T follicular helper cell (primary cell): ENCODE measurements at regions not wholly inside any gene's neighbourhood (a gene's known extent, or its start where the extent isn't known, plus 50 kb on each side); places are given as distances from the start of the nearest gene placed in this dataset.
"Not testable (repeated sequence)": the region's sequence is repeated elsewhere in the genome, so short reads cannot be mapped to it uniquely, and the experiment has no call there.

Experiments used
- DNase-seq: peaks from one replicate; pipeline ENCODE4 v3.0.0-alpha.2; 2020; ENCODE audit warnings: low read depth

- not testable (repeated sequence) for DNase-seq
Observed at GRCh38 chrX:124181515-124181914, 150.9 kb upstream of the TEX13D start.

- no peak for DNase-seq
Observed at GRCh38 chrX:124190440-124190839, 142.0 kb upstream of the TEX13D start.

GRCh38 chrX:124194199-124194598 is 138.3 kb upstream of the TEX13D start:
- no peak for DNase-seq

- DNase-seq, result no peak
Observed at GRCh38 chrX:124194901-124195300, 137.6 kb upstream of the TEX13D start.

- no peak for DNase-seq
Observed at GRCh38 chrX:124203311-124203710, 129.1 kb upstream of the TEX13D start.

- no peak for DNase-seq
Observed at GRCh38 chrX:124208660-124209059, 123.8 kb upstream of the TEX13D start.

- no peak for DNase-seq
Observed at GRCh38 chrX:124209792-124210576, 122.5 kb upstream of the TEX13D start.

GRCh38 chrX:124211312-124211942 is 121.0 kb upstream of the TEX13D start:
- DNase-seq, result no peak

- DNase-seq, result peak; percentile 10
Observed at GRCh38 chrX:124212622-124213021, 119.8 kb upstream of the TEX13D start.

- DNase-seq, result no peak
Observed at GRCh38 chrX:124215786-124216185, 116.7 kb upstream of the TEX13D start.

GRCh38 chrX:124216396-124217115 is 115.9 kb upstream of the TEX13D start:
- no peak for DNase-seq

GRCh38 chrX:124217304-124218251 is 114.9 kb upstream of the TEX13D start:
- DNase-seq, result peak; percentile 50

- DNase-seq, result no peak
Observed at GRCh38 chrX:124223524-124223923, 108.9 kb upstream of the TEX13D start.

GRCh38 chrX:124224528-124224927 is 107.9 kb upstream of the TEX13D start:
- no peak for DNase-seq

- DNase-seq, result no peak
Observed at GRCh38 chrX:124226129-124226528, 106.3 kb upstream of the TEX13D start.

GRCh38 chrX:124228849-124229248 is 103.6 kb upstream of the TEX13D start:
- DNase-seq, result no peak

- DNase-seq, result no peak
Observed at GRCh38 chrX:124229374-124229773, 103.1 kb upstream of the TEX13D start.

- no peak for DNase-seq
Observed at GRCh38 chrX:124230655-124231450, 101.6 kb upstream of the TEX13D start.

GRCh38 chrX:124231451-124231759 is 101.1 kb upstream of the TEX13D start:
- no peak for DNase-seq

GRCh38 chrX:124232523-124233201 is 99.8 kb upstream of the TEX13D start:
- no peak for DNase-seq

- no peak for DNase-seq
Observed at GRCh38 chrX:124234348-124234747, 98.1 kb upstream of the TEX13D start.
